ENCODE measurements at regions not wholly inside any gene's neighbourhood (a gene's known extent, or its start where the extent isn't known, plus 50 kb on each side); places are given as distances from the start of the nearest gene placed in this dataset.

DNA sequence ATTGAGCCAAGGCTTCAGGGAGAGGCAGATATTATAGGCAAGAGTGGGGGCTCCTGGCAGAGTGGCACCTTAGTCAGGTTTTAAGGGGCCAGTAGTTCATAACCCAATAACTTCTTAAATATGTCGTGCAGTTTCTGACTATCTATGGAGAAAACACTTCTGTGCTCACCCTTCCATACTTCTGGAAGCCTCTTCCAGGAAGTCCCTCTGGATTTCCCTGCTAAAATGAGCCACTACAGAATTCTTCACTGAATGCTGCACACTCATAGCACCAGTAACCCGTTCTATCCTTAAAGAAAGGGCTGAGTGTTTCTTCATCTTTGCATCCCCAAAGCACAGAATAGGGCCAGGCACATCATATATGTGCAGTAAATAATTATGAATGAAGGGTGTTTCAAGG, 198.5 kb upstream of the SLC24A3 start:
- WGBS = 47% methylated on average over 2 of the region's 2 CpGs
- H3K36me3 ChIP-seq = no peaks in the 10 kb centered on the region
- H3K4me1 ChIP-seq = peaks cover 10% of the 10 kb centered on the region
- no peak overlapping the region for H3K27ac ChIP-seq
- DNase-seq (ENCODE audit: low spot score in 2 of 2) = no peak
- H3K27me3 ChIP-seq = no peaks in the 10 kb centered on the region
- no peak overlapping the region for H3K4me3 ChIP-seq
- H3K9me3 ChIP-seq = no peaks in the 10 kb centered on the region
- TF ChIP-seq POLR2A (IDR thresholded peaks at IDR 0.05) (no peak), EP300 (IDR thresholded peaks at IDR 0.05) (no peak), POLR2AphosphoS5 (IDR thresholded peaks at IDR 0.05) (no peak)
- TF ChIP-seq, protein P1, sequence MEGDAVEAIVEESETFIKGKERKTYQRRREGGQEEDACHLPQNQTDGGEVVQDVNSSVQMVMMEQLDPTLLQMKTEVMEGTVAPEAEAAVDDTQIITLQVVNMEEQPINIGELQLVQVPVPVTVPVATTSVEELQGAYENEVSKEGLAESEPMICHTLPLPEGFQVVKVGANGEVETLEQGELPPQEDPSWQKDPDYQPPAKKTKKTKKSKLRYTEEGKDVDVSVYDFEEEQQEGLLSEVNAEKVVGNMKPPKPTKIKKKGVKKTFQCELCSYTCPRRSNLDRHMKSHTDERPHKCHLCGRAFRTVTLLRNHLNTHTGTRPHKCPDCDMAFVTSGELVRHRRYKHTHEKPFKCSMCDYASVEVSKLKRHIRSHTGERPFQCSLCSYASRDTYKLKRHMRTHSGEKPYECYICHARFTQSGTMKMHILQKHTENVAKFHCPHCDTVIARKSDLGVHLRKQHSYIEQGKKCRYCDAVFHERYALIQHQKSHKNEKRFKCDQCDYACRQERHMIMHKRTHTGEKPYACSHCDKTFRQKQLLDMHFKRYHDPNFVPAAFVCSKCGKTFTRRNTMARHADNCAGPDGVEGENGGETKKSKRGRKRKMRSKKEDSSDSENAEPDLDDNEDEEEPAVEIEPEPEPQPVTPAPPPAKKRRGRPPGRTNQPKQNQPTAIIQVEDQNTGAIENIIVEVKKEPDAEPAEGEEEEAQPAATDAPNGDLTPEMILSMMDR (IDR thresholded peaks at IDR 0.05) = no peak

DNA sequence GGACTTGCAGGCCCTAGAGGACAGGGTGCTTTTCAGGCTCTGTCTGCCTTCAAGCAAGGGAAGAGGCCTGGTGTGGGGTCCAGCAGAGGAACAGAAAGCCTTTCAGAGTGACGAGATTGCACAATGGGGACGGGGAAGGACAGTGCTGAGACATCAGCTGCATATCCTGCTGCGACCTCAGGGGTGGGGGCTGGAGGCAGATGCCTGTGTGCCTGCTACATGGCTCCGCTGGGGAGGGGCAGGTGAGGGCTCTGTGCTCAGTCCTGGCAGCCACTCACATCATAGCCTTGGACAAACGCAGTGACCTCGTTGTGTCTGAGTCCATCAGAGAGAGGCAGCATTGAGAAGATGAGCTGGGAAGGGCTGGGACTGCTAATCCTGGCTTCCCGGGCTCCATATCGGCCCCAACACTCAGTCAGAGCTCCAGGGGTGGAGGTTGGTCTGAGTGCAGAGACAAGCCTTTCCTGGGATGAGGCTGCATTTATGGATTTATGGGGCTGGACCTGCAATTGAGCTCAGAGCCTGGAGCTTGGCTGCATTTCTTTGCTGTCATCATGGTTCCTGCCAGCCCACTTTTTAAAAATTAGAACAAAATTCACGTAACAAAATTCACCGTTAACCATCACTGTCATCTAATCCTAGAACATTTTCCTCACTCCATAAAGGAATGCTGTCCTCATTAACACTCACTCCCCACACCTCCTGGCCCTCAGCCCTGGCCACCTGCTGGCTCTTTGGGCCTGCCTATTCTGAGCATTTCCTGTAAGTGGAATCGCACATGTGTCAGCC, 196.9 kb upstream of the SLC24A3 start:
- no peak for DNase-seq (ENCODE audit: low spot score in 2 of 2)
- H3K27ac ChIP-seq = no peak overlapping the region
- no peak for TF ChIP-seq POLR2A (IDR thresholded peaks at IDR 0.05)
- TF ChIP-seq, protein P1 (IDR thresholded peaks at IDR 0.05) = no peak
- no peak for TF ChIP-seq EP300 (IDR thresholded peaks at IDR 0.05)
- no peak for TF ChIP-seq POLR2AphosphoS5 (IDR thresholded peaks at IDR 0.05)
- H3K4me1 ChIP-seq = peaks cover 10% of the 10 kb centered on the region
- H3K4me3 ChIP-seq = no peak overlapping the region
- no peaks in the 10 kb centered on the region for H3K36me3 ChIP-seq
- H3K9me3 ChIP-seq = no peaks in the 10 kb centered on the region
- WGBS = 54% methylated on average over 6 of the region's 11 CpGs
- no peaks in the 10 kb centered on the region for H3K27me3 ChIP-seq

DNA sequence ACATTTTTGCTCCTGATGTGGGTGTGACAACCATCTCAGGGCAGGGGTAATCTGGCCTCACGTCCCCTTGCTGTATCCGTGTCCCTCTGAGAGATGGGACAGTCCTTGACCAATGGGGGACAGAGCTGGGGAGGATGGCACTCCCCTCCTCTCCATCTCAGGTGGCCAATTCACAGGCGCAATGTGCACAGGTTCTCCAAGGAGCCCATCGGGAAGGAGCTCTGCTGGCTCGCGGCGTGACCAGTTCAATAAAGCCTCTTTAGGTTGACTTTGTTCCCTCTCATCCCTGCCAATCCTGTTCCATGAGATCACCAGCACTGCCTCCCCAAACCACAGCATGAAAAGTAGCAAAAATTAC, 196.3 kb upstream of the SLC24A3 start:
- no peak for TF ChIP-seq POLR2AphosphoS5 (IDR thresholded peaks at IDR 0.05)
- Histone ChIP-seq H3K36me3 (no peaks in the 10 kb centered on the region), H3K4me3 (no peak overlapping the region), H3K27ac (no peak overlapping the region), H3K9me3 (no peaks in the 10 kb centered on the region), H3K27me3 (no peaks in the 10 kb centered on the region), H3K4me1 (peaks cover 10% of the 10 kb centered on the region)
- no peak for DNase-seq (ENCODE audit: low spot score in 2 of 2)
- 71% methylated on average over 7 of the region's 7 CpGs for WGBS

DNA sequence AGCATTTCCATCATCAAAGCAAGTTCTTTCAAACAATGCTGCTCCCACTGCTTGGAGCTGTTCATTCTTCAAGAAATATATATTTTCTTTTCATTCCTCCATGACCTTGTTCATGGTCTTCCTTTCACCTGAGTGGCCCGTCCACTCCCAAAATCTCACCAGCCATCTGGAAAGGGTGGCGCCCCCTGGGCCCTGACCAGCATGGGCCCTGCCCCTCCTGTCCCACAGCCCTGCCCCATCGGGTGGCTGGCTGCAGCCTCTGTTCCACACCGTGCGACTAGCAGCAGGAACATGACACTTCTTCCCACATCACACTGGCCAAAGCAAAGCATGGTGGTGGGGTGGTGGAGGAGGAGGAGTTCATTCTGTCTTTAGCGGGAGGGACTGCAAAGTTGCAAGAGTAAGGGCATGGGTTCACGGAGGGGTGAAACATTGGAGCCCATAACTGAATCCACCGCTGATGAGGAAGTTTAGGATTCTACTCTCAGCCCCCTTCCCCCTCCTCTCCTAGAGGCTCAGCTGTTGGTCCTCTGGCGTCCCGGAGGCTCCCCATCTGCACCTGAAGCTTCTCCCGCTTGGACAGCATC, 195.2 kb upstream of the SLC24A3 start:
- H3K36me3 ChIP-seq = no peaks in the 10 kb centered on the region
- no peak overlapping the region for H3K27ac ChIP-seq
- 90% methylated on average over 10 of the region's 11 CpGs for WGBS
- peaks cover 9% of the 10 kb centered on the region for H3K4me1 ChIP-seq
- H3K9me3 ChIP-seq = no peaks in the 10 kb centered on the region
- H3K4me3 ChIP-seq = no peak overlapping the region
- DNase-seq (ENCODE audit: low spot score in 2 of 2) = no peak
- TF ChIP-seq EP300 (IDR thresholded peaks at IDR 0.05) = no peak
- TF ChIP-seq POLR2AphosphoS5 (IDR thresholded peaks at IDR 0.05) = no peak
- no peak for TF ChIP-seq POLR2A (IDR thresholded peaks at IDR 0.05)
- TF ChIP-seq, protein P1 (IDR thresholded peaks at IDR 0.05) = no peak
- no peaks in the 10 kb centered on the region for H3K27me3 ChIP-seq

DNA sequence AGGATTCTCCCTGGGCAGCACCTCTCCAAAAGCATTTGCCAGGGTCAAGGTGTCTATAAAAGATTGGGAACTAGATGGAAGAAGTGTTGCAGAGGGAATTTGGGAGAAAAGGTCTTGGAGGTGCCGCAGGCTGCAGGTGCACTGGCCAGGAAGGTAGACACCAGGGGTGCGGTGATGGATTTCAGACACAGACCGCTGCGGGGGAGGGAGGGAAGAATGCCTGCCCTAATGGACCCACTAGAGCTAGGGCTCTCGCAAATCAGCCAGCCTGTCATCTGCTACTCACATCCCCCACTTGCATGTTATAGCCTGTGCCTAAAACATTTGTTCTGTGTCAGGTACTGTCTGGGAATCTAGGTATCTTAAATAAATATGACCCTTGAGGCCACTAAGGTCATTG, 193.6 kb upstream of the SLC24A3 start:
- H3K4me3 ChIP-seq = no peak overlapping the region
- H3K9me3 ChIP-seq = no peaks in the 10 kb centered on the region
- peaks cover 5% of the 10 kb centered on the region for H3K4me1 ChIP-seq
- no peak overlapping the region for H3K27ac ChIP-seq
- H3K36me3 ChIP-seq = no peaks in the 10 kb centered on the region
- DNase-seq (ENCODE audit: low spot score in 2 of 2) = no peak
- TF ChIP-seq POLR2A (IDR thresholded peaks at IDR 0.05) (no peak), POLR2AphosphoS5 (IDR thresholded peaks at IDR 0.05) (no peak), EP300 (IDR thresholded peaks at IDR 0.05) (no peak)
- TF ChIP-seq, protein P1 (IDR thresholded peaks at IDR 0.05) = no peak
- no peaks in the 10 kb centered on the region for H3K27me3 ChIP-seq
- WGBS = 96% methylated on average over 5 of the region's 5 CpGs
